ENCODE measurements at regions not wholly inside any gene's neighbourhood (a gene's known extent, or its start where the extent isn't known, plus 50 kb on each side); places are given as distances from the start of the nearest gene placed in this dataset.
"Not testable (repeated sequence)": the region's sequence is repeated elsewhere in the genome, so short reads cannot be mapped to it uniquely, and the experiment has no call there.

GRCh38 chr16:29232811-29233704 is 173.5 kb downstream of the NPIPB11 start:
- Histone ChIP-seq H3K9me3 (ENCODE audit: control insufficient read depth, insufficient read depth, low read depth, low read length) (no peaks in the 10 kb centered on the region), H3K4me1 (ENCODE audit: control insufficient read depth, insufficient read depth, low read length) (no peaks in the 10 kb centered on the region), H3K36me3 (ENCODE audit: control insufficient read depth in 2 of 2, insufficient read depth in 1 of 2, low read length in 2 of 2) (no peaks in the 10 kb centered on the region), H3K4me3 (ENCODE audit: low read depth, low read length) (no peak overlapping the region), H3K27ac (ENCODE audit: extremely low read depth, low read depth, low read length) (no peak overlapping the region)
- CTCF ChIA-PET = no interaction called here
- POLR2A ChIA-PET = no interaction called here
- no peak for TF ChIP-seq ZNF394 (tag by site-specific recombination; IDR thresholded peaks at IDR 0.05; ENCODE audit: borderline replicate concordance)
- TF ChIP-seq ZNF76 (tag by site-specific recombination; IDR thresholded peaks at IDR 0.05; ENCODE audit: borderline replicate concordance, low read depth) = no peak
- TF ChIP-seq ZFP37 (tag by site-specific recombination; IDR thresholded peaks at IDR 0.05) = no peak
- TF ChIP-seq YY2 (tag by site-specific recombination; IDR thresholded peaks at IDR 0.05) = no peak
- no peak for TF ChIP-seq ZNF248 (tag by site-specific recombination; IDR thresholded peaks at IDR 0.05)
- TF ChIP-seq ZNF585B (tag by site-specific recombination; IDR thresholded peaks at IDR 0.05) = no peak

DNA sequence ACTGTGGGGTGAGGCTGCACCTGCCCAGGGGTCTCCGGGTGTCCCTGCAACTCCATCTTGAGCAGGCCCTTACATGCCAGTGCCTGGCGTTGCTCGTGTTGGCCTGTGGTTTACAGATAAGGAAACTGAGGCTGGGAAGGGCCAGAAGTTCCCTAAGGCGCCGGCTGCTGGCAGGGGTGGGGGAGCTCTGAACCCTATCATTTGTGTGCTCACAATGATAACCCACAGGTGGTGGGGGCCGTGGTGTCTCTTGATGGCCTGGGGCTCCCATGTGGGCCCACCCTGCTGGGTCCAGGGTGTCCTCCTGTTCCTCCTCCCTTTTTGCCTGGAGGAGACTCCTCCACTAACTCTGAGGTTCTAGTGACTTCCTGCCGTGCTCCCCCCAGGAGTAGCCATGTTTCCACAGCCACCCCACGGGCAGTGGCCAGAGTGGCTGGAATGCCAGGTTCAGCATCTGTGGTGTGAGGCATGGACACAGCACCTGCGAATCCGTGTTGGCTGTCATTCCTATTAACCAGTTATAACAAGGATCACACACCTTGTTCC is 174.3 kb downstream of the NPIPB11 start:
- POLR2A ChIA-PET; H3K36me3 ChIP-seq (ENCODE audit: control insufficient read depth in 2 of 2, insufficient read depth in 1 of 2, low read length in 2 of 2); H3K9me3 ChIP-seq (ENCODE audit: control insufficient read depth, insufficient read depth, low read depth, low read length); H3K4me1 ChIP-seq (ENCODE audit: control insufficient read depth, insufficient read depth, low read length); H3K4me3 ChIP-seq (ENCODE audit: low read depth, low read length); CTCF ChIA-PET; H3K27ac ChIP-seq (ENCODE audit: extremely low read depth, low read depth, low read length): not testable (repeated sequence)

GRCh38 chr16:29231244-29231643 is 175.3 kb downstream of the NPIPB11 start:
- ChIA-PET CTCF (no interaction called here), POLR2A (no interaction called here)
- no peak overlapping the region for H3K27ac ChIP-seq (ENCODE audit: extremely low read depth, low read depth, low read length)
- H3K36me3 ChIP-seq (ENCODE audit: control insufficient read depth in 2 of 2, insufficient read depth in 1 of 2, low read length in 2 of 2) = no peaks in the 10 kb centered on the region
- TF ChIP-seq ZNF747 (tag by site-specific recombination; IDR thresholded peaks at IDR 0.05) = no peak
- TF ChIP-seq ZNF394 (tag by site-specific recombination; IDR thresholded peaks at IDR 0.05; ENCODE audit: borderline replicate concordance) = no peak
- no peak for TF ChIP-seq ZNF426 (tag by site-specific recombination; IDR thresholded peaks at IDR 0.05)
- TF ChIP-seq KLF16 (tag by site-specific recombination; IDR thresholded peaks at IDR 0.05) = no peak
- TF ChIP-seq ZNF398 (tag by site-specific recombination; IDR thresholded peaks at IDR 0.05) = no peak
- no peak for TF ChIP-seq ZNF280C (tag by site-specific recombination; IDR thresholded peaks at IDR 0.05)
- no peak for TF ChIP-seq GLIS2 (tag by site-specific recombination; IDR thresholded peaks at IDR 0.05)
- no peak for TF ChIP-seq ZNF2 (tag by site-specific recombination; IDR thresholded peaks at IDR 0.05)
- TF ChIP-seq ZBTB48 (tag by site-specific recombination; IDR thresholded peaks at IDR 0.05) = no peak
- TF ChIP-seq ZNF48 (tag by site-specific recombination; IDR thresholded peaks at IDR 0.05) = no peak
- no peak for TF ChIP-seq ZSCAN5A (tag by site-specific recombination; IDR thresholded peaks at IDR 0.05)
- no peak for TF ChIP-seq FEZF1 (tag by site-specific recombination; IDR thresholded peaks at IDR 0.05)
- TF ChIP-seq KLF9 (tag by site-specific recombination; IDR thresholded peaks at IDR 0.05; ENCODE audit: low read depth) = no peak
- no peak for TF ChIP-seq ZNF449 (tag by site-specific recombination; IDR thresholded peaks at IDR 0.05)
- TF ChIP-seq ZNF529 (tag by site-specific recombination; IDR thresholded peaks at IDR 0.05; ENCODE audit: insufficient replicate concordance) = no peak
- TF ChIP-seq HOXC10 (CRISPR knock-in tag; IDR thresholded peaks at IDR 0.05) = no peak
- no peaks in the 10 kb centered on the region for H3K9me3 ChIP-seq (ENCODE audit: control insufficient read depth, insufficient read depth, low read depth, low read length)
- no peaks in the 10 kb centered on the region for H3K4me1 ChIP-seq (ENCODE audit: control insufficient read depth, insufficient read depth, low read length)
- H3K4me3 ChIP-seq (ENCODE audit: low read depth, low read length) = no peak overlapping the region
